DMS53 treated with DMSO at 0.1 percent for 48 hours (cell line): ENCODE measurements at regions not wholly inside any gene's neighbourhood (a gene's known extent, or its start where the extent isn't known, plus 50 kb on each side); places are given as distances from the start of the nearest gene placed in this dataset.

Source experiments
- DNase-seq: peaks from one replicate; lab custom pipeline; 2025; ENCODE audit not compliant: unreplicated experiment; lab: John Stamatoyannopoulos, UW

GRCh38 chr18:45303026-45303425 is 312.2 kb upstream of the SLC14A2 start:
- DNase-seq: no peak

- no peak for DNase-seq
These were observed 310.7 kb upstream of the SLC14A2 start for GRCh38 chr18:45304558-45304957.

- DNase-seq: no peak
These were observed 302.6 kb upstream of the SLC14A2 start for GRCh38 chr18:45312555-45313126.

- DNase-seq: no peak
These were observed 299.1 kb upstream of the SLC14A2 start for GRCh38 chr18:45316127-45316526.

- DNase-seq: no peak
These were observed 297.2 kb upstream of the SLC14A2 start for GRCh38 chr18:45317948-45318640.

GRCh38 chr18:45320724-45321123 is 294.6 kb upstream of the SLC14A2 start:
- no peak for DNase-seq

- DNase-seq: no peak
These were observed 293.8 kb upstream of the SLC14A2 start for GRCh38 chr18:45321520-45321919.

- no peak for DNase-seq
These were observed 292.9 kb upstream of the SLC14A2 start for GRCh38 chr18:45322343-45322742.

GRCh38 chr18:45324101-45324494 is 291.2 kb upstream of the SLC14A2 start:
- DNase-seq: no peak

GRCh38 chr18:45324495-45325113 is 290.7 kb upstream of the SLC14A2 start:
- no peak for DNase-seq

- DNase-seq: no peak
These were observed 289.5 kb upstream of the SLC14A2 start for GRCh38 chr18:45325778-45326177.

GRCh38 chr18:45326505-45326904 is 288.8 kb upstream of the SLC14A2 start:
- DNase-seq: no peak

GRCh38 chr18:45328296-45328695 is 287.0 kb upstream of the SLC14A2 start:
- no peak for DNase-seq

- DNase-seq: no peak
These were observed 286.5 kb upstream of the SLC14A2 start for GRCh38 chr18:45328811-45329210.

GRCh38 chr18:45329316-45329715 is 286.0 kb upstream of the SLC14A2 start:
- no peak for DNase-seq

- DNase-seq: no peak
These were observed 285.1 kb upstream of the SLC14A2 start for GRCh38 chr18:45330170-45330594.

- DNase-seq: no peak
These were observed 282.4 kb upstream of the SLC14A2 start for GRCh38 chr18:45332871-45333270.

GRCh38 chr18:45334191-45334590 is 281.1 kb upstream of the SLC14A2 start:
- DNase-seq: no peak

GRCh38 chr18:45335282-45336043 is 279.8 kb upstream of the SLC14A2 start:
- no peak for DNase-seq

GRCh38 chr18:45336448-45336847 is 278.8 kb upstream of the SLC14A2 start:
- no peak for DNase-seq

- DNase-seq: no peak
These were observed 277.8 kb upstream of the SLC14A2 start for GRCh38 chr18:45337477-45337876.
